PC-3 (cell line): ENCODE measurements at regions not wholly inside any gene's neighbourhood (a gene's known extent, or its start where the extent isn't known, plus 50 kb on each side); places are given as distances from the start of the nearest gene placed in this dataset.

ENCODE experiments used
- ATAC-seq: fragments of 200-7000 bp; cut with Tn5 transposase; 2 replicates; pipeline ENCODE4 v1.9.1; 2020; ENCODE audit warnings: mild to moderate bottlenecking, moderate library complexity
- BruUV-seq: library from RNA; stranded (reverse); fragments of 400-500 nt; replicated peaks from 2 replicates; lab custom pipeline; 2021; lab: Mats Ljungman, UMichigan
- CTCF ChIA-PET: fragments of 300-600 bp; sonication (Branson Sonifier 250); formaldehyde crosslinking; loops from one replicate; lab custom pipeline; 2022; ENCODE audit warnings: antibody characterized with exemption; lab: Charles Lee
- POLR2A ChIA-PET: fragments of 300-600 bp; sonication (Branson Sonifier 250); formaldehyde crosslinking; loops from one replicate; lab custom pipeline; 2022; ENCODE audit warnings: antibody characterized with exemption; ENCODE audit not compliant: unreplicated experiment; lab: Charles Lee
- DNase-seq: peaks from one replicate; pipeline ENCODE4 v3.0.0-alpha.2; 2015
- H2AFZ ChIP-seq: fragments of 300-600 bp; sonication (generic); 2 replicates; pipeline ENCODE4 v1.6.0; 2016; ENCODE audit warnings: antibody characterized with exemption, low read length
- H3F3A ChIP-seq: fragments of 300-600 bp; sonication (generic); one replicate; pipeline ENCODE4 v1.6.0; 2017; ENCODE audit warnings: antibody characterized with exemption, low read length, control low read depth, mild to moderate bottlenecking; ENCODE audit not compliant: unreplicated experiment
- H3K27ac ChIP-seq: fragments of 300-600 bp; sonication (generic); 2 replicates; pipeline ENCODE4 v1.5.1; 2016; ENCODE audit warnings: mild to moderate bottlenecking, low read length
- H3K27me3 ChIP-seq: fragments of 300-600 bp; sonication (generic); 2 replicates; pipeline ENCODE4 v1.6.1; 2016; ENCODE audit warnings: low read length, mixed read lengths
- H3K36me3 ChIP-seq: fragments of 300-600 bp; sonication (generic); 2 replicates; pipeline ENCODE4 v1.6.1; 2016; ENCODE audit warnings: low read depth, mixed run types, low read length, mixed read lengths
- H3K4me1 ChIP-seq: fragments of 300-600 bp; sonication (generic); 2 replicates; pipeline ENCODE4 v1.5.1; 2016; ENCODE audit warnings: low read length; ENCODE audit not compliant: insufficient read depth
- H3K4me2 ChIP-seq: fragments of 300-600 bp; sonication (generic); 2 replicates; pipeline ENCODE4 v1.6.0; 2016; ENCODE audit warnings: low read length
- H3K4me3 ChIP-seq: fragments of 300-600 bp; sonication (generic); 2 replicates; pipeline ENCODE4 v1.5.1; 2016; ENCODE audit warnings: mild to moderate bottlenecking, low read length, mixed read lengths
- H3K79me2 ChIP-seq: fragments of 300-600 bp; sonication (generic); 2 replicates; pipeline ENCODE4 v1.6.1; 2017; ENCODE audit warnings: low read length, mixed read lengths
- H3K9ac ChIP-seq: fragments of 300-600 bp; sonication (generic); 2 replicates; pipeline ENCODE4 v1.6.0; 2016; ENCODE audit warnings: mild to moderate bottlenecking, low read length
- H3K9me2 ChIP-seq: fragments of 300-600 bp; sonication (generic); replicated peaks from 2 replicates; pipeline ENCODE4 v1.6.1; 2016; ENCODE audit warnings: mixed run types, low read length, mixed read lengths
- H3K9me3 ChIP-seq: fragments of 300-600 bp; sonication (generic); 2 replicates; pipeline ENCODE4 v1.6.1; 2016; ENCODE audit warnings: low read length, mixed read lengths
- H4K20me1 ChIP-seq: fragments of 300-600 bp; sonication (generic); 2 replicates; pipeline ENCODE4 v1.6.1; 2016; ENCODE audit warnings: low read length, mixed read lengths
- CTCF ChIP-seq: fragments of 300-600 bp; sonication (generic); conservative IDR thresholded peaks from 2 replicates; pipeline ENCODE4 v1.5.1; 2017; ENCODE audit warnings: antibody characterized with exemption, low read depth, mild to moderate bottlenecking, low read length
- EZH2 ChIP-seq: fragments of 300-600 bp; sonication (generic); IDR thresholded peaks from one replicate; pipeline ENCODE4 v1.6.1; 2017; ENCODE audit warnings: antibody characterized with exemption, mild to moderate bottlenecking, low read length; ENCODE audit not compliant: unreplicated experiment
- EZH2phosphoT487 ChIP-seq: fragments of 300-600 bp; sonication (generic); IDR thresholded peaks from 2 replicates; pipeline ENCODE4 v1.6.1; 2018; ENCODE audit warnings: mild to moderate bottlenecking, antibody characterized with exemption, low read length, borderline replicate concordance
- intact Hi-C: fragments of 100-400 bp; cut with micrococcal nuclease; formaldehyde crosslinking; loops from 2 replicates; pipeline ENCODE4 v1.9.0; 2023

DNA sequence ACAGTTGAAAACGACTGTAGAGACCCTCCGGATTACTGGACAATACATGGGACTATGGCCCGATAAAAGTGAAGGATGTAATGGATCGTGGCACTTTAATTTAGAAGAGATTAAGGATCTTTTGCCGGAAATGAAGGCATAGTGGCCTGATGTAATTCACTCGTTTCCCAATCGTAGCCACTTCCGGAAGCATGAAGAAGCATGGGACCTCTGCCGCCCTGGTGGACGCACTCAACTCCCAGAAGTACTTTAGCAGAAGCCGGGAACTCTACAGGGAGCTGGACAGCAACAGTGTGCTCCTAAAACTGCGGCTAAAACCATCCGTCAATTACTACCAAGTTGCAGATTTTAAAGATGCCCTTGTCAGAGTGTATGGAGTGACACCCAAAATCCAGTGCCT is 59.6 kb upstream of the NUPR2 start:
- Histone ChIP-seq H3K9me2 (no peaks in the 10 kb centered on the region), H4K20me1 (no peaks in the 10 kb centered on the region), H3F3A (no peaks in the 10 kb centered on the region), H3K9me3 (no peaks in the 10 kb centered on the region), H3K9ac (no peak overlapping the region), H2AFZ (no peak overlapping the region), H3K4me2 (no peak overlapping the region), H3K4me1 (no peaks in the 10 kb centered on the region), H3K27me3 (no peaks in the 10 kb centered on the region), H3K4me3 (no peak overlapping the region), H3K36me3 (no peaks in the 10 kb centered on the region), H3K79me2 (no peaks in the 10 kb centered on the region), H3K27ac (no peak overlapping the region)
- intact Hi-C loops = no loop called here
- ATAC-seq (no peak), DNase-seq (no peak)
- CTCF ChIA-PET = no interaction called here
- BruUV-seq = no TSS peak
- POLR2A ChIA-PET = no interaction called here
- TF ChIP-seq EZH2 (no peak), CTCF (no peak), EZH2phosphoT487 (no peak)

GRCh38 chr7:56174875-56175760 is 58.9 kb upstream of the NUPR2 start:
- Histone ChIP-seq H3K9me3 (no peaks in the 10 kb centered on the region), H3K4me3 (no peak overlapping the region)

More at GRCh38 chr7:56174875-56175760, 58.9 kb upstream of the NUPR2 start:
- Histone ChIP-seq H4K20me1 (no peaks in the 10 kb centered on the region), H3K9me2 (no peaks in the 10 kb centered on the region), H3K36me3 (no peaks in the 10 kb centered on the region), H3K4me1 (no peaks in the 10 kb centered on the region), H2AFZ (no peak overlapping the region), H3F3A (no peaks in the 10 kb centered on the region), H3K27me3 (no peaks in the 10 kb centered on the region), H3K79me2 (no peaks in the 10 kb centered on the region), H3K4me2 (no peak overlapping the region), H3K9ac (no peak overlapping the region), H3K27ac (no peak overlapping the region)
- DNase-seq (no peak), ATAC-seq (no peak)
- TF ChIP-seq EZH2 (no peak), CTCF (no peak), EZH2phosphoT487 (no peak)
- BruUV-seq = no TSS peak
- intact Hi-C loops = no loop called here
- ChIA-PET POLR2A (no interaction called here), CTCF (no interaction called here)
